Fibroblast of mammary gland (primary cell): ENCODE measurements at regions not wholly inside any gene's neighbourhood (a gene's known extent, or its start where the extent isn't known, plus 50 kb on each side); places are given as distances from the start of the nearest gene placed in this dataset.

ENCODE experiments used
- DNase-seq: peaks from one replicate; pipeline ENCODE4 v3.0.0-alpha.2; 2010; ENCODE audit warnings: low read depth
- H3K4me3 ChIP-seq: 2 replicates; pipeline ENCODE4 v1.5.1; 2011; ENCODE audit warnings: low read depth, mild to moderate bottlenecking, low read length, moderate library complexity; ENCODE audit not compliant: control insufficient read depth
- CTCF ChIP-seq: conservative IDR thresholded peaks from 2 replicates; pipeline ENCODE4 v1.5.1; 2011; ENCODE audit warnings: low read depth, low read length, inconsistent platforms; ENCODE audit not compliant: control insufficient read depth, insufficient read depth

GRCh38 chr7:28309704-28310459 is 102.4 kb upstream of the CREB5 start:
- no peak for TF ChIP-seq CTCF
- DNase-seq: no peak
- H3K4me3 ChIP-seq: no peak overlapping the region

- DNase-seq: no peak
- H3K4me3 ChIP-seq: no peak overlapping the region
- no peak for TF ChIP-seq CTCF
Observed at GRCh38 chr7:28310460-28310848, 101.9 kb upstream of the CREB5 start.

- H3K4me3 ChIP-seq: no peak overlapping the region
- no peak for TF ChIP-seq CTCF
- no peak for DNase-seq
Observed at GRCh38 chr7:28311670-28312069, 100.6 kb upstream of the CREB5 start.

- no peak overlapping the region for H3K4me3 ChIP-seq
- no peak for TF ChIP-seq CTCF
- no peak for DNase-seq
Observed at GRCh38 chr7:28312948-28313347, 99.4 kb upstream of the CREB5 start.

- no peak for TF ChIP-seq CTCF
- H3K4me3 ChIP-seq: no peak overlapping the region
- no peak for DNase-seq
Observed at GRCh38 chr7:28314841-28315240, 97.5 kb upstream of the CREB5 start.

GRCh38 chr7:28315565-28316410 is 96.5 kb upstream of the CREB5 start:
- H3K4me3 ChIP-seq: no peak overlapping the region
- DNase-seq: peak; percentile 94

More at GRCh38 chr7:28315565-28316410, 96.5 kb upstream of the CREB5 start:
- no peak for TF ChIP-seq CTCF
